ENCODE measurements at regions not wholly inside any gene's neighbourhood (a gene's known extent, or its start where the extent isn't known, plus 50 kb on each side); places are given as distances from the start of the nearest gene placed in this dataset.

GRCh38 chr4:67403342-67403741, 142.0 kb downstream of the CENPC start:
- TF ChIP-seq, protein P1, sequence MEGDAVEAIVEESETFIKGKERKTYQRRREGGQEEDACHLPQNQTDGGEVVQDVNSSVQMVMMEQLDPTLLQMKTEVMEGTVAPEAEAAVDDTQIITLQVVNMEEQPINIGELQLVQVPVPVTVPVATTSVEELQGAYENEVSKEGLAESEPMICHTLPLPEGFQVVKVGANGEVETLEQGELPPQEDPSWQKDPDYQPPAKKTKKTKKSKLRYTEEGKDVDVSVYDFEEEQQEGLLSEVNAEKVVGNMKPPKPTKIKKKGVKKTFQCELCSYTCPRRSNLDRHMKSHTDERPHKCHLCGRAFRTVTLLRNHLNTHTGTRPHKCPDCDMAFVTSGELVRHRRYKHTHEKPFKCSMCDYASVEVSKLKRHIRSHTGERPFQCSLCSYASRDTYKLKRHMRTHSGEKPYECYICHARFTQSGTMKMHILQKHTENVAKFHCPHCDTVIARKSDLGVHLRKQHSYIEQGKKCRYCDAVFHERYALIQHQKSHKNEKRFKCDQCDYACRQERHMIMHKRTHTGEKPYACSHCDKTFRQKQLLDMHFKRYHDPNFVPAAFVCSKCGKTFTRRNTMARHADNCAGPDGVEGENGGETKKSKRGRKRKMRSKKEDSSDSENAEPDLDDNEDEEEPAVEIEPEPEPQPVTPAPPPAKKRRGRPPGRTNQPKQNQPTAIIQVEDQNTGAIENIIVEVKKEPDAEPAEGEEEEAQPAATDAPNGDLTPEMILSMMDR (conservative IDR thresholded peaks at IDR 0.05 in 1 of 2, IDR thresholded peaks at IDR 0.05 in 1 of 2; ENCODE audit: extremely low read depth in 1 of 2, insufficient read depth in 1 of 2, low read depth in 1 of 2, low read length in 2 of 2) = no peak
- no peak for TF ChIP-seq EZH2 (IDR thresholded peaks at IDR 0.05; ENCODE audit: borderline replicate concordance, low read length)
